H9 (cell line): ENCODE measurements at regions not wholly inside any gene's neighbourhood (a gene's known extent, or its start where the extent isn't known, plus 50 kb on each side); places are given as distances from the start of the nearest gene placed in this dataset.
"Not testable (repeated sequence)": the region's sequence is repeated elsewhere in the genome, so short reads cannot be mapped to it uniquely, and the experiment has no call there.

ENCODE experiments used
- DNase-seq: peaks from one replicate; pipeline ENCODE4 v3.0.0-alpha.2; 2017
- H2AFZ ChIP-seq: one replicate; pipeline ENCODE4 v1.6.1; 2013; ENCODE audit warnings: mild to moderate bottlenecking, low read length, control low read depth, moderate library complexity
- H2AK5ac ChIP-seq: 2 replicates; pipeline ENCODE4 v1.6.1; 2013; ENCODE audit warnings: low read length, control low read depth, mixed read lengths; ENCODE audit not compliant: insufficient read length
- H2BK120ac ChIP-seq: one replicate; pipeline ENCODE4 v1.6.1; 2013; ENCODE audit warnings: low read depth, mild to moderate bottlenecking, low read length, control low read depth, inconsistent platforms; ENCODE audit not compliant: poor library complexity, severe bottlenecking
- H2BK12ac ChIP-seq: 2 replicates; pipeline ENCODE4 v1.6.1; 2013; ENCODE audit warnings: low read length, control low read depth, mixed read lengths, low read depth; ENCODE audit not compliant: insufficient read length
- H2BK15ac ChIP-seq: 2 replicates; pipeline ENCODE4 v1.6.1; 2013; ENCODE audit warnings: low read depth, low read length, control low read depth
- H2BK20ac ChIP-seq: one replicate; pipeline ENCODE4 v1.6.1; 2013; ENCODE audit warnings: low read depth, mild to moderate bottlenecking, low read length, control low read depth, inconsistent platforms; ENCODE audit not compliant: poor library complexity, severe bottlenecking
- H2BK5ac ChIP-seq: 2 replicates; pipeline ENCODE4 v1.6.1; 2013; ENCODE audit warnings: low read length, control low read depth, mixed read lengths; ENCODE audit not compliant: insufficient read length
- H3K14ac ChIP-seq: 2 replicates; pipeline ENCODE4 v1.6.1; 2013; ENCODE audit warnings: low read length, control low read depth; ENCODE audit not compliant: insufficient read depth
- H3K18ac ChIP-seq: 2 replicates; pipeline ENCODE4 v1.6.1; 2013; ENCODE audit warnings: low read depth, mild to moderate bottlenecking, mixed read lengths, low read length, control low read depth; ENCODE audit not compliant: insufficient read length
- H3K23ac ChIP-seq: 2 replicates; pipeline ENCODE4 v1.6.1; 2013; ENCODE audit warnings: low read length, control low read depth, mixed read lengths, low read depth; ENCODE audit not compliant: insufficient read length
- H3K23me2 ChIP-seq: 2 replicates; pipeline ENCODE4 v1.6.1; 2013; ENCODE audit warnings: low read depth, mild to moderate bottlenecking, mixed read lengths, low read length, control low read depth; ENCODE audit not compliant: insufficient read length, poor library complexity, severe bottlenecking
- H3K27ac ChIP-seq: 2 replicates; pipeline ENCODE4 v1.5.1; 2013; ENCODE audit warnings: low read length, control low read depth, mixed read lengths, low read depth; ENCODE audit not compliant: insufficient read length
- H3K27me3 ChIP-seq: 2 replicates; pipeline ENCODE4 v1.6.1; 2013; ENCODE audit warnings: low read length, control low read depth, inconsistent platforms; ENCODE audit not compliant: insufficient read depth
- H3K4ac ChIP-seq: 2 replicates; pipeline ENCODE4 v1.6.1; 2013; ENCODE audit warnings: low read depth, mild to moderate bottlenecking, control low read depth, inconsistent platforms, low read length, moderate library complexity
- H3K4me1 ChIP-seq: 2 replicates; pipeline ENCODE4 v1.6.1; 2013; ENCODE audit warnings: low read length, control low read depth, inconsistent platforms; ENCODE audit not compliant: insufficient read depth
- H3K4me2 ChIP-seq: 2 replicates; pipeline ENCODE4 v1.6.1; 2013; ENCODE audit warnings: low read length, control low read depth, mixed read lengths; ENCODE audit not compliant: insufficient read length, insufficient read depth
- H3K56ac ChIP-seq: 2 replicates; pipeline ENCODE4 v1.6.1; 2013; ENCODE audit warnings: low read depth, mild to moderate bottlenecking, mixed read lengths, low read length, control low read depth; ENCODE audit not compliant: insufficient read length
- H3K79me1 ChIP-seq: 2 replicates; pipeline ENCODE4 v1.6.1; 2013; ENCODE audit warnings: low read depth, mild to moderate bottlenecking, moderate library complexity, low read length, control low read depth, inconsistent platforms; ENCODE audit not compliant: insufficient read depth, poor library complexity, severe bottlenecking
- H3K79me2 ChIP-seq: 2 replicates; pipeline ENCODE4 v1.6.1; 2013; ENCODE audit warnings: low read length, control low read depth, inconsistent platforms; ENCODE audit not compliant: insufficient read depth
- H3K9ac ChIP-seq: 2 replicates; pipeline ENCODE4 v1.6.1; 2013; ENCODE audit warnings: low read length, control low read depth, mixed read lengths; ENCODE audit not compliant: insufficient read length; ENCODE audit errors: extremely low read depth
- H3K9me3 ChIP-seq: one replicate; pipeline ENCODE4 v1.6.1; 2013; ENCODE audit warnings: low read depth, low read length, inconsistent platforms; ENCODE audit not compliant: control insufficient read depth
- H3T11ph ChIP-seq: one replicate; pipeline ENCODE4 v1.6.1; 2013; ENCODE audit warnings: mild to moderate bottlenecking, low read length, control low read depth, inconsistent platforms
- H4K20me1 ChIP-seq: one replicate; pipeline ENCODE4 v1.6.1; 2013; ENCODE audit not compliant: control insufficient read depth, insufficient read length, insufficient read depth
- H4K5ac ChIP-seq: 2 replicates; pipeline ENCODE4 v1.6.1; 2013; ENCODE audit warnings: low read depth, mild to moderate bottlenecking, mixed read lengths, low read length, control low read depth; ENCODE audit not compliant: insufficient read length
- H4K8ac ChIP-seq: replicated peaks from 2 replicates; pipeline ENCODE4 v1.6.1; 2013; ENCODE audit warnings: low read length, control low read depth, mixed read lengths, low read depth; ENCODE audit not compliant: insufficient read length
- H4K91ac ChIP-seq: 2 replicates; pipeline ENCODE4 v1.6.1; 2013; ENCODE audit warnings: low read depth, mild to moderate bottlenecking, moderate library complexity, mixed read lengths, low read length, control low read depth; ENCODE audit not compliant: insufficient read length
- H3K27ac Mint-ChIP-seq, 3 experiments: 2 replicates in 2 of 3; 3 replicates in 1 of 3; pipeline ENCODE4 v1.8.0; 2020 to 2021; ENCODE audit warnings: mixed read lengths in 3 of 3, mild to moderate bottlenecking in 1 of 3, moderate library complexity in 1 of 3
- H3K27me3 Mint-ChIP-seq: 2 replicates; pipeline ENCODE4 v1.8.0; 2021; ENCODE audit warnings: low read depth, mild to moderate bottlenecking, moderate library complexity, mixed read lengths
- H3K36me3 Mint-ChIP-seq, 3 experiments: 2 replicates in 2 of 3; 3 replicates in 1 of 3; pipeline ENCODE4 v1.8.0; 2020 to 2021; ENCODE audit warnings: low read depth in 3 of 3, mixed read lengths in 3 of 3; ENCODE audit not compliant: insufficient read depth in 1 of 3
- H3K4me1 Mint-ChIP-seq, 2 experiments: 2 replicates each; pipeline ENCODE4 v1.8.0; 2020; ENCODE audit warnings: mixed read lengths in 2 of 2
- H3K4me3 Mint-ChIP-seq, 2 experiments: 2 replicates in 1 of 2; 3 replicates in 1 of 2; pipeline ENCODE4 v1.8.0; 2020 to 2021; ENCODE audit warnings: mild to moderate bottlenecking in 2 of 2, mixed read lengths in 2 of 2, moderate library complexity in 1 of 2
- H3K9me3 Mint-ChIP-seq, 2 experiments: 2 replicates in 1 of 2; 3 replicates in 1 of 2; pipeline ENCODE4 v1.8.0; 2020; ENCODE audit warnings: mild to moderate bottlenecking in 2 of 2, mixed read lengths in 2 of 2, moderate library complexity in 1 of 2
- WGBS: extraction: QIAGEN DNeasy Blood & Tissue Kit; methylation state at CpG from one replicate; pipeline ENCODE4 v1.1.7; 2013; ENCODE audit warnings: missing lambda C conversion rate, low lambda C conversion rate, mixed read lengths; ENCODE audit not compliant: insufficient read length; ENCODE audit errors: extremely low coverage; 5-methylcytosine and 5-hydroxymethylcytosine counted together
- TF ChIP-seq, protein P1 (sequence below): fragments of 200-600 bp; sonication (generic); conservative IDR thresholded peaks from 3 replicates; pipeline ENCODE4 v1.8.0; 2021; ENCODE audit warnings: antibody characterized with exemption, mild to moderate bottlenecking

DNA sequence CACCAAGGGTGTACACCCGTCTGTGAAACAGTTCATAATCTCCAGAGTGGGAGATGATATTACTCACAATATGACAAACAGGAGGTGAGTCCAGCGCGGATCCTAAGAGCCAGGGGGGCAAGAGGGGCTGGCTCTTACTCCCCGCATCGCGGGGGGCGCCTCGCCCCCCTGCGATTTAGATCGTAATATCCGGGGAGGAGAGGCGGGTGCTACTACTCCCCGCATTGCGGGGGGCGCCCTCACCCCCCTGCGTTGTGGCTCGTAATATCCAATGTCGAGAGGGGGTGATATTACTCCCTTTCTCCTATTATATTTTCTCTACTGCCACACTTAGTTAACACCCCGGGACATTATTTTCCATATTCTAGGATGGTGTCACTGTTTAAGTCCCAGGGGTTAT lies 131.9 kb downstream of the ADRA2C start:
- H4K91ac ChIP-seq = no peak overlapping the region
- no peak overlapping the region for H2BK15ac ChIP-seq
- no peaks in the 10 kb centered on the region for H3K4me1 ChIP-seq
- no peaks in the 10 kb centered on the region for H3K23me2 ChIP-seq
- no peak overlapping the region for H3K18ac ChIP-seq
- H3K36me3 Mint-ChIP-seq = no peaks in the 10 kb centered on the region
- H3K9me3 Mint-ChIP-seq = no peaks in the 10 kb centered on the region
- H3K56ac ChIP-seq = no peak overlapping the region
- H3K9me3 ChIP-seq = no peaks in the 10 kb centered on the region
- peaks cover 17 to 20% of the 10 kb centered on the region in 2 experiments for H3K4me1 Mint-ChIP-seq
- no peak overlapping the region for H3T11ph ChIP-seq
- no peak for DNase-seq
- H3K79me1 ChIP-seq = no peaks in the 10 kb centered on the region
- H3K23ac ChIP-seq = no peak overlapping the region
- no peak overlapping the region for H3K27ac ChIP-seq
- H3K4me2 ChIP-seq = no peak overlapping the region
- TF ChIP-seq, protein P1, sequence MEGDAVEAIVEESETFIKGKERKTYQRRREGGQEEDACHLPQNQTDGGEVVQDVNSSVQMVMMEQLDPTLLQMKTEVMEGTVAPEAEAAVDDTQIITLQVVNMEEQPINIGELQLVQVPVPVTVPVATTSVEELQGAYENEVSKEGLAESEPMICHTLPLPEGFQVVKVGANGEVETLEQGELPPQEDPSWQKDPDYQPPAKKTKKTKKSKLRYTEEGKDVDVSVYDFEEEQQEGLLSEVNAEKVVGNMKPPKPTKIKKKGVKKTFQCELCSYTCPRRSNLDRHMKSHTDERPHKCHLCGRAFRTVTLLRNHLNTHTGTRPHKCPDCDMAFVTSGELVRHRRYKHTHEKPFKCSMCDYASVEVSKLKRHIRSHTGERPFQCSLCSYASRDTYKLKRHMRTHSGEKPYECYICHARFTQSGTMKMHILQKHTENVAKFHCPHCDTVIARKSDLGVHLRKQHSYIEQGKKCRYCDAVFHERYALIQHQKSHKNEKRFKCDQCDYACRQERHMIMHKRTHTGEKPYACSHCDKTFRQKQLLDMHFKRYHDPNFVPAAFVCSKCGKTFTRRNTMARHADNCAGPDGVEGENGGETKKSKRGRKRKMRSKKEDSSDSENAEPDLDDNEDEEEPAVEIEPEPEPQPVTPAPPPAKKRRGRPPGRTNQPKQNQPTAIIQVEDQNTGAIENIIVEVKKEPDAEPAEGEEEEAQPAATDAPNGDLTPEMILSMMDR = no peak
- no peaks in the 10 kb centered on the region for H3K79me2 ChIP-seq
- H4K8ac ChIP-seq = no peak overlapping the region
- H3K27me3 ChIP-seq = no peaks in the 10 kb centered on the region
- no peak overlapping the region for H3K9ac ChIP-seq
- H2AFZ ChIP-seq = no peak overlapping the region
- H3K27ac Mint-ChIP-seq = no peak overlapping the region
- H4K5ac ChIP-seq = no peak overlapping the region
- H3K4ac ChIP-seq = no peak overlapping the region
- H2BK5ac ChIP-seq = no peak overlapping the region
- no peak overlapping the region for H3K14ac ChIP-seq
- H3K4me3 Mint-ChIP-seq = no peak overlapping the region
- peaks cover 20% of the 10 kb centered on the region for H3K27me3 Mint-ChIP-seq
- no peak overlapping the region for H2AK5ac ChIP-seq
- H2BK12ac ChIP-seq = no peak overlapping the region
- no peak overlapping the region for H2BK120ac ChIP-seq
- no CpG with 5 or more reads among the region's 19 CpGs for whole genome bisulfite sequencing
- H2BK20ac ChIP-seq = no peak overlapping the region
- H4K20me1 ChIP-seq = no peaks in the 10 kb centered on the region

DNA sequence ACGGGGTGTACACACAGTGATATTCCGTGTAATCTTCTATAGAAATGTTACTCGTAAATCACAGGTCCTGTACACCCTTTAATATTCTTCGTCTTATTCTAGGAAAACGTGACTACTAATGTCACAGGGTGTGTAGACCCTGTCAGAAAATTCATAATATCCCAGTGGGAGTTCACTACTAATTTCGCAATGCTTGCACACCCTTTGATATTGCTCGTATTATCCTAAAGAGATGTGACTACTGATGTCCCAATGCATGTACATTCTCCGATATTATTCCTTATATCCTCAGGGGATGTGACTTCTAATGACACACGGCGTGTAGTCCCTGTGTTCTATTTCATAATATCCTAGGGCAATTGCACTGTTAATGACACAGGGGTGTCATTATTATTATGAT lies 132.7 kb downstream of the ADRA2C start:
- H4K5ac ChIP-seq, H3K14ac ChIP-seq, H3K4ac ChIP-seq, H2BK15ac ChIP-seq, H3K18ac ChIP-seq, H2BK5ac ChIP-seq, H3K27ac Mint-ChIP-seq, DNase-seq, H3K27me3 ChIP-seq, H3K9ac ChIP-seq, H3T11ph ChIP-seq, H3K27ac ChIP-seq, H4K20me1 ChIP-seq, H3K23ac ChIP-seq, H4K8ac ChIP-seq, H3K9me3 Mint-ChIP-seq, H3K4me3 Mint-ChIP-seq, H2AK5ac ChIP-seq, H3K79me2 ChIP-seq, H3K79me1 ChIP-seq, H2AFZ ChIP-seq, H3K36me3 Mint-ChIP-seq, H2BK20ac ChIP-seq, H3K9me3 ChIP-seq, H3K56ac ChIP-seq, H4K91ac ChIP-seq, H3K23me2 ChIP-seq, H3K4me2 ChIP-seq, H2BK12ac ChIP-seq, H2BK120ac ChIP-seq, H3K4me1 ChIP-seq: not testable (repeated sequence)
- no CpG with 5 or more reads among the region's 10 CpGs for WGBS
- H3K27me3 Mint-ChIP-seq = peaks cover 22% of the 10 kb centered on the region
- H3K4me1 Mint-ChIP-seq = peaks cover 12 to 21% of the 10 kb centered on the region in 2 experiments
